HepG2 (cell line): ENCODE measurements at regions not wholly inside any gene's neighbourhood (a gene's known extent, or its start where the extent isn't known, plus 50 kb on each side); places are given as distances from the start of the nearest gene placed in this dataset.

Source experiments
- ATAC-seq: fragments of 200-7000 bp; cut with Tn5 transposase; 3 replicates; pipeline ENCODE4 v1.9.1; 2020; ENCODE audit warnings: mild to moderate bottlenecking, moderate library complexity
- BruUV-seq: library from RNA; stranded (reverse); fragments of 400-500 nt; replicated peaks from 2 replicates; lab custom pipeline; 2021; lab: Mats Ljungman, UMichigan
- CTCF ChIA-PET: fragments of 300-600 bp; formaldehyde crosslinking; extraction: SDS; loops from one replicate; lab custom pipeline; 2021; ENCODE audit warnings: low total read pairs, inconsistent platforms, low intra/inter-chr PET ratio; lab: Yijun Ruan, JAX
- POLR2A ChIA-PET: fragments of 350-600 bp; sonication (Branson Sonifier 250); formaldehyde crosslinking; loops from one replicate; lab custom pipeline; 2020; ENCODE audit warnings: antibody characterized with exemption, inconsistent platforms; lab: Yijun Ruan, JAX
- DNase-seq: peaks from one replicate; pipeline ENCODE4 v3.0.0-alpha.2; 2015; ENCODE audit warnings: low spot score
- FAIRE-seq: peaks from 3 replicates; lab custom pipeline; 2011; peaks lifted over from hg19 to GRCh38; lab: Jason Lieb, UNC
- H2AFZ ChIP-seq: one replicate; pipeline ENCODE4 v1.6.1; 2011; ENCODE audit warnings: low read length, inconsistent platforms
- H3K27ac ChIP-seq: fragments of 300-600 bp; 3 replicates; pipeline ENCODE4 v1.8.0; 2011; ENCODE audit warnings: mixed run types, mild to moderate bottlenecking, mixed read lengths, low read length, inconsistent platforms; ENCODE audit not compliant: insufficient read depth; ENCODE audit errors: extremely low read length
- H3K27me3 ChIP-seq, 2 experiments: fragments of 200-600 bp in 1 of 2; 2 replicates in 1 of 2; 3 replicates in 1 of 2; pipeline versions ENCODE4 v1.6.0 to v1.8.0; 2011; ENCODE audit warnings: low read length in 2 of 2, mild to moderate bottlenecking in 2 of 2, moderate library complexity in 2 of 2, inconsistent platforms in 1 of 2; ENCODE audit not compliant: insufficient read depth in 2 of 2, control insufficient read depth in 1 of 2
- H3K36me3 ChIP-seq, 2 experiments: fragments of 200-600 bp in 1 of 2; replicated peaks in 1 of 2; 2 replicates in 1 of 2; 3 replicates in 1 of 2; pipeline versions ENCODE4 v1.5.1 to v1.8.0; 2011; ENCODE audit warnings: low read length in 2 of 2, inconsistent platforms in 1 of 2; ENCODE audit not compliant: insufficient read depth in 2 of 2, control insufficient read depth in 1 of 2
- H3K4me1 ChIP-seq: 2 replicates; pipeline ENCODE4 v1.5.1; 2012; ENCODE audit warnings: low read length, inconsistent platforms; ENCODE audit not compliant: insufficient read depth
- H3K4me2 ChIP-seq: 2 replicates; pipeline ENCODE4 v1.6.0; 2011; ENCODE audit warnings: low read depth, low read length, inconsistent platforms
- H3K4me3 ChIP-seq, 3 experiments: fragments of 200-600 bp in 1 of 3; sonication (generic), shearing (Covaris generic) in 1 of 3; replicated peaks in 1 of 3; 2 replicates each; pipeline ENCODE4 v1.5.1; 2011 to 2016; ENCODE audit warnings: low read length in 3 of 3, inconsistent platforms in 2 of 3, low read depth in 2 of 3, mild to moderate bottlenecking in 2 of 3, control low read depth in 1 of 3, mixed read lengths in 1 of 3; ENCODE audit not compliant: insufficient read depth in 1 of 3
- H3K79me2 ChIP-seq: one replicate; pipeline ENCODE4 v1.6.1; 2011; ENCODE audit warnings: low read length, inconsistent platforms; ENCODE audit not compliant: insufficient read depth
- H3K9ac ChIP-seq: 2 replicates; pipeline ENCODE4 v1.6.0; 2011; ENCODE audit warnings: mild to moderate bottlenecking, low read depth, low read length, inconsistent platforms; ENCODE audit not compliant: insufficient read depth
- H3K9me3 ChIP-seq: 2 replicates; pipeline ENCODE4 v1.5.1; 2012; ENCODE audit warnings: mild to moderate bottlenecking, low read length
- H4K20me1 ChIP-seq: 2 replicates; pipeline ENCODE4 v1.6.0; 2011; ENCODE audit warnings: inconsistent platforms, mild to moderate bottlenecking, low read length, moderate library complexity; ENCODE audit not compliant: insufficient read depth
- CSRNP2 ChIP-seq: sonication (generic); formaldehyde crosslinking; conservative IDR thresholded peaks from 2 replicates; pipeline ENCODE4 v1.8.0; 2022; ENCODE audit warnings: low read depth, missing genetic modification reagents
- FOXK2 ChIP-seq: fragments of 450-650 bp; IDR thresholded peaks from 2 replicates; pipeline ENCODE4 v1.6.1; 2016
- HMG20A ChIP-seq: IDR thresholded peaks from 2 replicates; pipeline ENCODE4 v1.6.1; 2016; ENCODE audit warnings: borderline replicate concordance
- KDM2A ChIP-seq: sonication (generic); formaldehyde crosslinking; IDR thresholded peaks from 2 replicates; pipeline ENCODE4 v1.4.0; 2020; ENCODE audit warnings: low read depth, missing genetic modification reagents, borderline replicate concordance
- MATR3 ChIP-seq: sonication (generic); formaldehyde crosslinking; IDR thresholded peaks from 2 replicates; pipeline ENCODE4 v1.4.0; 2020; ENCODE audit warnings: missing genetic modification reagents
- MTA1 ChIP-seq: sonication (generic); formaldehyde crosslinking; IDR thresholded peaks from 2 replicates; pipeline ENCODE4 v1.4.0; 2020; ENCODE audit warnings: missing genetic modification reagents, mild to moderate bottlenecking, borderline replicate concordance
- PTBP1 ChIP-seq: fragments of 200-400 bp; formaldehyde crosslinking; IDR thresholded peaks from 2 replicates; pipeline ENCODE4 v1.6.1; 2018; ENCODE audit warnings: low read length, low read depth; ENCODE audit not compliant: poor library complexity, severe bottlenecking
- REL ChIP-seq: sonication (generic); formaldehyde crosslinking; conservative IDR thresholded peaks from 2 replicates; pipeline ENCODE4 v1.8.0; 2022; ENCODE audit warnings: mild to moderate bottlenecking, missing genetic modification reagents, moderate library complexity
- SIN3B ChIP-seq: fragments of 150-350 bp; IDR thresholded peaks from 2 replicates; pipeline ENCODE4 v1.6.1; 2014; ENCODE audit warnings: low read length
- SIX4 ChIP-seq: sonication (generic); formaldehyde crosslinking; IDR thresholded peaks from 2 replicates; pipeline ENCODE4 v1.4.0; 2020; ENCODE audit warnings: missing genetic modification reagents
- WIZ ChIP-seq: sonication (generic); formaldehyde crosslinking; IDR thresholded peaks from 2 replicates; pipeline ENCODE4 v1.5.1; 2020; ENCODE audit warnings: mild to moderate bottlenecking, missing genetic modification reagents
- YY1 ChIP-seq: IDR thresholded peaks from 2 replicates; pipeline ENCODE4 v1.6.1; 2011; ENCODE audit warnings: low read length, low read depth, moderate library complexity, mild to moderate bottlenecking; ENCODE audit not compliant: insufficient read depth, insufficient replicate concordance
- ZBED4 ChIP-seq: sonication (generic); formaldehyde crosslinking; IDR thresholded peaks from 2 replicates; pipeline ENCODE4 v1.4.0; 2020; ENCODE audit warnings: missing genetic modification reagents, borderline replicate concordance
- ZBTB39 ChIP-seq: sonication (generic); formaldehyde crosslinking; IDR thresholded peaks from 2 replicates; pipeline ENCODE4 v1.5.0; 2020; ENCODE audit warnings: missing genetic modification reagents
- ZFP82 ChIP-seq: sonication (generic); formaldehyde crosslinking; IDR thresholded peaks from 2 replicates; pipeline ENCODE4 v1.5.1; 2020; ENCODE audit warnings: mild to moderate bottlenecking, missing genetic modification reagents, borderline replicate concordance
- ZNF747 ChIP-seq: sonication (generic); formaldehyde crosslinking; IDR thresholded peaks from 2 replicates; pipeline ENCODE4 v1.8.1; 2023; ENCODE audit warnings: missing genetic modification reagents, mild to moderate bottlenecking, borderline replicate concordance
- WGBS: methylation state at CpG from one replicate; pipeline ENCODE4 v1.1.6; 2017; ENCODE audit warnings: low lambda C conversion rate; 5-methylcytosine and 5-hydroxymethylcytosine counted together
- in situ Hi-C: cut with HindIII; loops from 2 replicates; pipeline ENCODE4 v1.10.0; 2017; ENCODE audit warnings: low pct_unique_long_range_greater_than_20kb; ENCODE audit not compliant: extremely low pct_ligation_motif_present
- intact Hi-C: fragments of 100-400 bp; cut with micrococcal nuclease; formaldehyde crosslinking; loops from one replicate; pipeline ENCODE4 v1.10.0; 2022; ENCODE audit not compliant: unreplicated experiment

GRCh38 chr5:77912721-77913120, 136.6 kb upstream of the TBCA start:
- DNase-seq = no peak
- CTCF ChIA-PET = no interaction called here

GRCh38 chr5:77910602-77911188, 134.6 kb upstream of the TBCA start:
- H3K9me3 ChIP-seq = no peaks in the 10 kb centered on the region
- ChIA-PET CTCF (no interaction called here), POLR2A (no interaction called here)
- FAIRE-seq = no peak
- ATAC-seq = no peak
- no peak overlapping the region for H3K9ac ChIP-seq
- intact Hi-C loops (no loop called here), in situ Hi-C loops (no loop called here)
- H3K27ac ChIP-seq = no peak overlapping the region
- H2AFZ ChIP-seq = no peak overlapping the region
- no peaks in the 10 kb centered on the region for H3K79me2 ChIP-seq
- H4K20me1 ChIP-seq = no peaks in the 10 kb centered on the region
- H3K4me2 ChIP-seq = no peak overlapping the region
- no peaks in the 10 kb centered on the region for H3K4me1 ChIP-seq
- no peak for DNase-seq
- peaks cover 0 to 23% of the 10 kb centered on the region in 2 experiments; a peak in 4 of 5 replicates for H3K27me3 ChIP-seq
- no peaks in the 10 kb centered on the region for H3K36me3 ChIP-seq
- no peak overlapping the region for H3K4me3 ChIP-seq
- no TSS peak for BruUV-seq
- TF ChIP-seq FOXK2 (no peak), KDM2A (CRISPR knock-in tag) (no peak), SIN3B (no peak), ZBED4 (no peak), PTBP1 (no peak), SIX4 (no peak), ZBTB39 (CRISPR knock-in tag) (no peak), CSRNP2 (CRISPR knock-in tag) (no peak)

More at GRCh38 chr5:77912721-77913120, 136.6 kb upstream of the TBCA start:
- no TSS peak for BruUV-seq
- intact Hi-C loops = no loop called here
- no peak overlapping the region for H3K9ac ChIP-seq
- no peak overlapping the region for H3K27ac ChIP-seq
- no peak overlapping the region for H2AFZ ChIP-seq
- no peaks in the 10 kb centered on the region for H3K36me3 ChIP-seq
- TF ChIP-seq ZNF747 (CRISPR knock-in tag) = no peak
- no peak for TF ChIP-seq REL
- no peak for TF ChIP-seq HMG20A (CRISPR knock-in tag)
- TF ChIP-seq MTA1 (CRISPR knock-in tag) = no peak
- no peak for TF ChIP-seq YY1
- TF ChIP-seq WIZ (CRISPR knock-in tag) = no peak
- no peak for TF ChIP-seq ZFP82
- TF ChIP-seq MATR3 (CRISPR knock-in tag) = no peak
- H3K4me1 ChIP-seq = no peaks in the 10 kb centered on the region
- ATAC-seq (no peak), FAIRE-seq (no peak)
- 20% methylated on average over 6 of the region's 6 CpGs for WGBS
- peaks cover 0 to 29% of the 10 kb centered on the region in 2 experiments; a peak in 4 of 5 replicates for H3K27me3 ChIP-seq
- no peaks in the 10 kb centered on the region for H4K20me1 ChIP-seq
- no peaks in the 10 kb centered on the region for H3K79me2 ChIP-seq
- no peak overlapping the region for H3K4me2 ChIP-seq
- POLR2A ChIA-PET = no interaction called here
- no peaks in the 10 kb centered on the region for H3K9me3 ChIP-seq
- in situ Hi-C loops = no loop called here
- no peak overlapping the region for H3K4me3 ChIP-seq
